ENCODE measurements at regions not wholly inside any gene's neighbourhood (a gene's known extent, or its start where the extent isn't known, plus 50 kb on each side); places are given as distances from the start of the nearest gene placed in this dataset.

DNA sequence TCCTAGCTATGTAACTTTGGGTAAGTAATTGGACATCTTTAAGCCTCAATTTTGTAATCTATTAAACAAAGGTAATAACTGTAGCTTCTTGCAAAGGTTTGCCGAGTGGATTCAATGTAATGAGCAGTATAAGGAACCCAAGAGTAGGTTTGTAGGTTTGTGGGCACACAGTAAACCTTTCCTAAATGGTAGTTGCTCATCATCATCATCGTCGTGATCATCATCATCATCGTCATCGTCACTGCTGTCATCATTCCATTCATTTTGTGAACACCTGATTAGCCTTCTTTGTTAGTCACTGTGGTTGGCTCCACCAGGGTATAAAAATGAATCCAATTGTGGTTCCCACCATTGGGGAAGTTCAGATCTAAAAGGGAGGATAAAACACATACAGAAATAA is 223.1 kb upstream of the KIRREL3 start:
- TF ChIP-seq, protein P1, sequence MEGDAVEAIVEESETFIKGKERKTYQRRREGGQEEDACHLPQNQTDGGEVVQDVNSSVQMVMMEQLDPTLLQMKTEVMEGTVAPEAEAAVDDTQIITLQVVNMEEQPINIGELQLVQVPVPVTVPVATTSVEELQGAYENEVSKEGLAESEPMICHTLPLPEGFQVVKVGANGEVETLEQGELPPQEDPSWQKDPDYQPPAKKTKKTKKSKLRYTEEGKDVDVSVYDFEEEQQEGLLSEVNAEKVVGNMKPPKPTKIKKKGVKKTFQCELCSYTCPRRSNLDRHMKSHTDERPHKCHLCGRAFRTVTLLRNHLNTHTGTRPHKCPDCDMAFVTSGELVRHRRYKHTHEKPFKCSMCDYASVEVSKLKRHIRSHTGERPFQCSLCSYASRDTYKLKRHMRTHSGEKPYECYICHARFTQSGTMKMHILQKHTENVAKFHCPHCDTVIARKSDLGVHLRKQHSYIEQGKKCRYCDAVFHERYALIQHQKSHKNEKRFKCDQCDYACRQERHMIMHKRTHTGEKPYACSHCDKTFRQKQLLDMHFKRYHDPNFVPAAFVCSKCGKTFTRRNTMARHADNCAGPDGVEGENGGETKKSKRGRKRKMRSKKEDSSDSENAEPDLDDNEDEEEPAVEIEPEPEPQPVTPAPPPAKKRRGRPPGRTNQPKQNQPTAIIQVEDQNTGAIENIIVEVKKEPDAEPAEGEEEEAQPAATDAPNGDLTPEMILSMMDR (IDR thresholded peaks at IDR 0.05), result no peak
- TF ChIP-seq POLR2A (IDR thresholded peaks at IDR 0.05; ENCODE audit: low read depth) (no peak), POLR2AphosphoS5 (IDR thresholded peaks at IDR 0.05) (no peak), EP300 (IDR thresholded peaks at IDR 0.05) (no peak)
